ENCODE measurements at regions not wholly inside any gene's neighbourhood (a gene's known extent, or its start where the extent isn't known, plus 50 kb on each side); places are given as distances from the start of the nearest gene placed in this dataset.

- intact Hi-C loops (cut with DNase I) = no loop called here
- TF ChIP-seq POLR2A (IDR thresholded peaks at IDR 0.05) = no peak
- TF ChIP-seq CTCF (IDR thresholded peaks at IDR 0.05) = no peak
- no peak overlapping the region for H3K27ac ChIP-seq
- H3K27me3 ChIP-seq = no peaks in the 10 kb centered on the region
- H3K36me3 ChIP-seq = no peaks in the 10 kb centered on the region
- no peaks in the 10 kb centered on the region for H3K9me3 ChIP-seq
- no peak overlapping the region for H3K4me3 ChIP-seq (replicated peaks in 1 of 3)
- no peaks in the 10 kb centered on the region for H3K4me1 ChIP-seq
- DNase-seq = no peak
- WGBS, 2 donors = 82 to 86% methylated on average over 14 of the region's 14 CpGs
Observed at GRCh38 chr5:3993856-3994473, 398.3 kb downstream of the IRX1 start.

GRCh38 chr5:3994628-3995027 lies 399.0 kb downstream of the IRX1 start:
- Histone ChIP-seq H3K9me3 (no peaks in the 10 kb centered on the region), H3K4me3 (replicated peaks in 1 of 3) (no peak overlapping the region), H3K27ac (no peak overlapping the region), H3K27me3 (no peaks in the 10 kb centered on the region), H3K36me3 (no peaks in the 10 kb centered on the region), H3K4me1 (no peaks in the 10 kb centered on the region)
- DNase-seq = no peak
- intact Hi-C loops (cut with DNase I) = no loop called here
- no peak for TF ChIP-seq CTCF (IDR thresholded peaks at IDR 0.05)

- 57 to 59% methylated on average over 8 of the region's 8 CpGs for WGBS, 2 donors
- H3K27me3 ChIP-seq = no peaks in the 10 kb centered on the region
- H3K27ac ChIP-seq = no peak overlapping the region
- no peak overlapping the region for H3K4me3 ChIP-seq (replicated peaks in 1 of 3)
- intact Hi-C loops (cut with DNase I) = no loop called here
- TF ChIP-seq POLR2A (IDR thresholded peaks at IDR 0.05) = no peak
- no peak for TF ChIP-seq CTCF (IDR thresholded peaks at IDR 0.05)
- no peak for DNase-seq
- H3K4me1 ChIP-seq = no peaks in the 10 kb centered on the region
- H3K9me3 ChIP-seq = no peaks in the 10 kb centered on the region
- no peaks in the 10 kb centered on the region for H3K36me3 ChIP-seq
Observed at GRCh38 chr5:3995954-3996619, 400.5 kb downstream of the IRX1 start.

DNA sequence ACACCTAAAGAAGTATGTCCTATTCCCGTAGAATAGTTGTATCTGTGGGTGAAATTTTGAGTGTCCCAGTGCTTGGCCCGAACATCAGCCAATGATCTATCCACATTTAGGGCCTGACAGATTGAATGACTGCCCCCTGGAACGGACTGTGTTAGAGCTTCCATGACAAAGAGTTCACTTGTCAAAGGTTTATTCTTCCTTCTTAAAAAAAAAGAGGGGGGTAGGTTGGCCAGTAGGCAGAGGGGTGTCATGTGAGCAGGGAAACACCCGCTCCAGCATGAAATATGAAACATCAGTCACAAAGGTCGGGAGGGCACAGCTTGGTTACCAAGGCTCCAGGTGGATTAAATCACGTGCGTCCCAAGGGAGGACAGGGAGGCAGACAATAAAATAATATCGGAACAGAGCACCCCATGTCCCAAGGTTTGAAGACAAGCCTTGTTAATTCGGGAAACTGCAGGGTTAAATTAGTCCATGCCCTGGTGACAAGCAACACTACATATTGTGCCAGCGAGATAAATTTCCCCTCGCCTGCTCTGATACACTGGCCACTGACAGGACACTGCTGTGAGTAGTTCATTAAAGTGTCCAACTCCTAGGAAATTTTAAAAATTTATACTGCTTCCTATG lies 401.2 kb downstream of the IRX1 start:
- intact Hi-C loops (cut with DNase I) = no loop called here
- WGBS, 2 donors = 84 to 89% methylated on average over 11 of the region's 11 CpGs
- H3K4me3 ChIP-seq (replicated peaks in 1 of 3) = no peak overlapping the region
- TF ChIP-seq POLR2A (IDR thresholded peaks at IDR 0.05) (no peak), CTCF (IDR thresholded peaks at IDR 0.05) (no peak)
- no peaks in the 10 kb centered on the region for H3K9me3 ChIP-seq
- H3K4me1 ChIP-seq = no peaks in the 10 kb centered on the region
- DNase-seq = no peak
- no peaks in the 10 kb centered on the region for H3K27me3 ChIP-seq
- H3K36me3 ChIP-seq = no peaks in the 10 kb centered on the region
- H3K27ac ChIP-seq = no peak overlapping the region

DNA sequence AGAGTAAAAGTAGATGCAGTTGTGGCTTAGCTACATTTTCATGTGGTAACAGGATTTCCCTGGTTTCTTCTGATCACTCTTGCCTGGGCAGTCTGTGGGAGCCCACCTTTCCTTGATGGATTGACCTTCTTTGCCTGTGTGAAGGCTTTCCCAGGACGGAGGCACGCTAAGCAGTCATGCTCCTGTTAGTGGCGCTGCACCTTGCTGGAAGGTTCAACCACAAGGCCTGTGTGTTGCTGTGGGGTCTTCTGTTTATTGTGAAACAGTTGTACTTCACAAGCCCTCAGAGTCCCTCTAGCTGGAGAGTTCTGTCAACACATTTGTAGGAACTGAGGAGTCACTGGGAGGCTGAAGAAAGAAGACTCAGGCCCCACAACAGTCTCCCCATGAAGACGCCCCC lies 402.0 kb downstream of the IRX1 start:
- no peak overlapping the region for H3K27ac ChIP-seq
- no peak overlapping the region for H3K4me3 ChIP-seq (replicated peaks in 1 of 3)
- H3K36me3 ChIP-seq = no peaks in the 10 kb centered on the region
- 94% methylated on average over 4 of the region's 4 CpGs for WGBS, 2 donors
- no peaks in the 10 kb centered on the region for H3K9me3 ChIP-seq
- no peak for DNase-seq
- H3K27me3 ChIP-seq = no peaks in the 10 kb centered on the region
- intact Hi-C loops (cut with DNase I) = no loop called here
- H3K4me1 ChIP-seq = no peaks in the 10 kb centered on the region
- TF ChIP-seq CTCF (IDR thresholded peaks at IDR 0.05) (no peak), POLR2A (IDR thresholded peaks at IDR 0.05) (no peak)

Data from thyroid gland (tissue), 4 donors.